ENCODE measurements at regions not wholly inside any gene's neighbourhood (a gene's known extent, or its start where the extent isn't known, plus 50 kb on each side); places are given as distances from the start of the nearest gene placed in this dataset.

DNA sequence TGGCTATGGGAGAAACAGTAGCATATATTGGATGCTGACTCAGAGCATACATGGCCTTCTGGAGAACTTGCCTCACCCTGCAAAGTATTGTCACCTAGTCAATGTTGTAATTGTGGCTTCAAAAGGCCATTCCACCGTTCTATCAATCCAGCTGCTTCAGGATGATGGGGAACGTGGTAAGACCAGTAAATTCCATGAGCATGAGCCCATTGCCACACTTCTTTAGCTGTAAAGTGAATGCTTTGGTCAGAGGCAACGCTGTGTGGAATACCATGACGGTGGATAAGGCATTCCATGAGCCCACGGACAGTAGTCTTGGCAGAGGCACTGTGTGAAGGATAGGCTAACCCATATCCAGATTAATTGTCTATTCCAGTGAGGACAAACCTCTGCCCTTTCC, 1300.1 kb upstream of the ACVR2A start:
- Histone ChIP-seq H3K9ac (ENCODE audit: extremely low read depth, insufficient read length, low read length) (no peak overlapping the region), H3K23ac (ENCODE audit: insufficient read length, low read depth, low read length) (no peak overlapping the region), H2BK15ac (ENCODE audit: low read depth, low read length) (no peak overlapping the region), H3K4ac (ENCODE audit: low read depth, low read length) (no peak overlapping the region), H2BK5ac (ENCODE audit: insufficient read length, low read length) (no peak overlapping the region), H3K9me3 (ENCODE audit: control insufficient read depth, low read depth, low read length) (no peaks in the 10 kb centered on the region), H3T11ph (ENCODE audit: low read length) (no peak overlapping the region), H3K18ac (ENCODE audit: insufficient read length, low read depth, low read length) (no peak overlapping the region), H2AK5ac (ENCODE audit: insufficient read length, low read length) (peak overlapping the region; percentile 25), H2BK12ac (ENCODE audit: insufficient read length, low read depth, low read length) (no peak overlapping the region), H3K79me1 (ENCODE audit: insufficient read depth, low read depth, low read length, poor library complexity, severe bottlenecking) (no peaks in the 10 kb centered on the region), H3K23me2 (ENCODE audit: insufficient read length, low read depth, low read length, poor library complexity, severe bottlenecking) (no peaks in the 10 kb centered on the region), H3K4me2 (ENCODE audit: insufficient read depth, insufficient read length, low read length) (no peak overlapping the region), H4K20me1 (ENCODE audit: control insufficient read depth, insufficient read depth, insufficient read length) (no peaks in the 10 kb centered on the region), H3K27ac (ENCODE audit: insufficient read length, low read depth, low read length) (no peak overlapping the region), H2AFZ (ENCODE audit: low read length) (no peak overlapping the region), H4K8ac (replicated peaks; ENCODE audit: insufficient read length, low read depth, low read length) (no peak overlapping the region), H4K5ac (ENCODE audit: insufficient read length, low read depth, low read length) (no peak overlapping the region), H3K14ac (ENCODE audit: insufficient read depth, low read length) (no peak overlapping the region), H3K27me3 (ENCODE audit: insufficient read depth, low read length) (peaks cover 3% of the 10 kb centered on the region; the same call in 1 of the 2 replicates), H3K56ac (ENCODE audit: insufficient read length, low read depth, low read length) (no peak overlapping the region), H3K79me2 (ENCODE audit: insufficient read depth, low read length) (no peaks in the 10 kb centered on the region), H3K4me1 (ENCODE audit: insufficient read depth, low read length) (no peaks in the 10 kb centered on the region; the same call in 1 of the 2 replicates), H4K91ac (ENCODE audit: insufficient read length, low read depth, low read length) (no peak overlapping the region), H2BK20ac (ENCODE audit: low read depth, low read length, poor library complexity, severe bottlenecking) (peak overlapping the region; percentile 86), H2BK120ac (ENCODE audit: low read depth, low read length, poor library complexity, severe bottlenecking) (no peak overlapping the region)
- peaks cover 0 to 8% of the 10 kb centered on the region in 2 experiments for H3K9me3 Mint-ChIP-seq
- H3K27ac Mint-ChIP-seq: no peak overlapping the region
- TF ChIP-seq, protein P1, sequence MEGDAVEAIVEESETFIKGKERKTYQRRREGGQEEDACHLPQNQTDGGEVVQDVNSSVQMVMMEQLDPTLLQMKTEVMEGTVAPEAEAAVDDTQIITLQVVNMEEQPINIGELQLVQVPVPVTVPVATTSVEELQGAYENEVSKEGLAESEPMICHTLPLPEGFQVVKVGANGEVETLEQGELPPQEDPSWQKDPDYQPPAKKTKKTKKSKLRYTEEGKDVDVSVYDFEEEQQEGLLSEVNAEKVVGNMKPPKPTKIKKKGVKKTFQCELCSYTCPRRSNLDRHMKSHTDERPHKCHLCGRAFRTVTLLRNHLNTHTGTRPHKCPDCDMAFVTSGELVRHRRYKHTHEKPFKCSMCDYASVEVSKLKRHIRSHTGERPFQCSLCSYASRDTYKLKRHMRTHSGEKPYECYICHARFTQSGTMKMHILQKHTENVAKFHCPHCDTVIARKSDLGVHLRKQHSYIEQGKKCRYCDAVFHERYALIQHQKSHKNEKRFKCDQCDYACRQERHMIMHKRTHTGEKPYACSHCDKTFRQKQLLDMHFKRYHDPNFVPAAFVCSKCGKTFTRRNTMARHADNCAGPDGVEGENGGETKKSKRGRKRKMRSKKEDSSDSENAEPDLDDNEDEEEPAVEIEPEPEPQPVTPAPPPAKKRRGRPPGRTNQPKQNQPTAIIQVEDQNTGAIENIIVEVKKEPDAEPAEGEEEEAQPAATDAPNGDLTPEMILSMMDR (conservative IDR thresholded peaks at IDR 0.05): no peak
- no peaks in the 10 kb centered on the region; the same call in 1 of the 2 replicates for H3K27me3 Mint-ChIP-seq (ENCODE audit: low read depth)
- H3K4me3 Mint-ChIP-seq: no peak overlapping the region
- WGBS (ENCODE audit: extremely low coverage, insufficient read length, low lambda C conversion rate): no CpG with 5 or more reads among the region's 5 CpGs
- H3K4me1 Mint-ChIP-seq: peaks cover 34 to 35% of the 10 kb centered on the region in 2 experiments
- no peak for DNase-seq
- H3K36me3 Mint-ChIP-seq (ENCODE audit: insufficient read depth in 1 of 3, low read depth in 3 of 3): peaks cover 5 to 40% (median 23%) of the 10 kb centered on the region in 3 experiments; a peak in 6 of 7 replicates
